ENCODE measurements at regions not wholly inside any gene's neighbourhood (a gene's known extent, or its start where the extent isn't known, plus 50 kb on each side); places are given as distances from the start of the nearest gene placed in this dataset.
A peak's percentile ranks its signal among the peaks of the same experiment; 100 is the strongest.
"Not testable (repeated sequence)": the region's sequence is repeated elsewhere in the genome, so short reads cannot be mapped to it uniquely, and the experiment has no call there.

- not testable (repeated sequence) for H3K36me3 Mint-ChIP-seq, H3K27me3 Mint-ChIP-seq, H3K4me1 Mint-ChIP-seq, H3K9me3 Mint-ChIP-seq, ATAC-seq, H3K27ac Mint-ChIP-seq, H3K4me3 Mint-ChIP-seq
Measured at GRCh38 chr3:20370273-20371063, 184.5 kb upstream of the SGO1 start.

- Mint-ChIP-seq H3K27me3 (no peaks in the 10 kb centered on the region), H3K36me3 (peaks cover 21% of the 10 kb centered on the region), H3K4me1 (no peaks in the 10 kb centered on the region), H3K9me3 (peaks cover 5% of the 10 kb centered on the region), H3K27ac (no peak overlapping the region), H3K4me3 (no peak overlapping the region)
- no peak for ATAC-seq
Measured at GRCh38 chr3:20361000-20361399, 175.0 kb upstream of the SGO1 start.

GRCh38 chr3:20353286-20353685, 167.3 kb upstream of the SGO1 start:
- H3K27me3 Mint-ChIP-seq = no peaks in the 10 kb centered on the region
- H3K36me3 Mint-ChIP-seq = no peaks in the 10 kb centered on the region
- peaks cover 6% of the 10 kb centered on the region for H3K4me1 Mint-ChIP-seq
- H3K9me3 Mint-ChIP-seq = peaks cover 3% of the 10 kb centered on the region
- no peak overlapping the region for H3K4me3 Mint-ChIP-seq
- ATAC-seq = no peak
- H3K27ac Mint-ChIP-seq = no peak overlapping the region

GRCh38 chr3:20352546-20353179, 166.7 kb upstream of the SGO1 start:
- peaks cover 3% of the 10 kb centered on the region for H3K9me3 Mint-ChIP-seq
- H3K27me3 Mint-ChIP-seq = no peaks in the 10 kb centered on the region
- peaks cover 6% of the 10 kb centered on the region for H3K4me1 Mint-ChIP-seq
- H3K27ac Mint-ChIP-seq = no peak overlapping the region
- no peak for ATAC-seq
- no peak overlapping the region for H3K4me3 Mint-ChIP-seq
- H3K36me3 Mint-ChIP-seq = no peaks in the 10 kb centered on the region

- H3K4me3 Mint-ChIP-seq = no peak overlapping the region
Measured at GRCh38 chr3:20350449-20350848, 164.4 kb upstream of the SGO1 start.

GRCh38 chr3:20346916-20347315, 160.9 kb upstream of the SGO1 start:
- Mint-ChIP-seq H3K36me3 (no peaks in the 10 kb centered on the region), H3K27ac (no peak overlapping the region), H3K27me3 (no peaks in the 10 kb centered on the region), H3K4me3 (no peak overlapping the region), H3K9me3 (no peaks in the 10 kb centered on the region), H3K4me1 (no peaks in the 10 kb centered on the region)
- no peak for ATAC-seq

More at GRCh38 chr3:20350449-20350848, 164.4 kb upstream of the SGO1 start:
- ATAC-seq = no peak
- Mint-ChIP-seq H3K27ac (no peak overlapping the region), H3K27me3 (no peaks in the 10 kb centered on the region), H3K4me1 (peaks cover 6% of the 10 kb centered on the region), H3K36me3 (no peaks in the 10 kb centered on the region), H3K9me3 (no peaks in the 10 kb centered on the region)

- no peak overlapping the region for H3K4me3 Mint-ChIP-seq
- H3K4me1 Mint-ChIP-seq = no peaks in the 10 kb centered on the region
- H3K9me3 Mint-ChIP-seq = no peaks in the 10 kb centered on the region
- ATAC-seq = no peak
- no peak overlapping the region for H3K27ac Mint-ChIP-seq
- no peaks in the 10 kb centered on the region for H3K27me3 Mint-ChIP-seq
- H3K36me3 Mint-ChIP-seq = no peaks in the 10 kb centered on the region
Measured at GRCh38 chr3:20346369-20346768, 160.4 kb upstream of the SGO1 start.

- Mint-ChIP-seq H3K27ac (no peak overlapping the region), H3K36me3 (no peaks in the 10 kb centered on the region), H3K9me3 (no peaks in the 10 kb centered on the region), H3K4me1 (no peaks in the 10 kb centered on the region), H3K27me3 (no peaks in the 10 kb centered on the region), H3K4me3 (no peak overlapping the region)
- ATAC-seq = peak; percentile 62
Measured at GRCh38 chr3:20344400-20344959, 158.5 kb upstream of the SGO1 start.

- Mint-ChIP-seq H3K4me1 (no peaks in the 10 kb centered on the region), H3K27me3 (no peaks in the 10 kb centered on the region), H3K4me3 (no peak overlapping the region)
Measured at GRCh38 chr3:20343790-20344189, 157.8 kb upstream of the SGO1 start.

GRCh38 chr3:20340324-20340928, 154.4 kb upstream of the SGO1 start:
- no peaks in the 10 kb centered on the region for H3K9me3 Mint-ChIP-seq
- H3K27me3 Mint-ChIP-seq = no peaks in the 10 kb centered on the region
- ATAC-seq = peak; percentile 56
- no peaks in the 10 kb centered on the region for H3K36me3 Mint-ChIP-seq
- no peaks in the 10 kb centered on the region for H3K4me1 Mint-ChIP-seq
- H3K4me3 Mint-ChIP-seq = no peak overlapping the region
- no peak overlapping the region for H3K27ac Mint-ChIP-seq

More at GRCh38 chr3:20343790-20344189, 157.8 kb upstream of the SGO1 start:
- no peaks in the 10 kb centered on the region for H3K36me3 Mint-ChIP-seq
- no peak overlapping the region for H3K27ac Mint-ChIP-seq
- ATAC-seq = no peak
- H3K9me3 Mint-ChIP-seq = no peaks in the 10 kb centered on the region

- ATAC-seq = no peak
- no peaks in the 10 kb centered on the region for H3K4me1 Mint-ChIP-seq
- no peak overlapping the region for H3K27ac Mint-ChIP-seq
- no peaks in the 10 kb centered on the region for H3K9me3 Mint-ChIP-seq
- no peaks in the 10 kb centered on the region for H3K36me3 Mint-ChIP-seq
- H3K4me3 Mint-ChIP-seq = no peak overlapping the region
- no peaks in the 10 kb centered on the region for H3K27me3 Mint-ChIP-seq
Measured at GRCh38 chr3:20336572-20336971, 150.6 kb upstream of the SGO1 start.

- H3K4me3 Mint-ChIP-seq = no peak overlapping the region
- no peaks in the 10 kb centered on the region for H3K27me3 Mint-ChIP-seq
- H3K9me3 Mint-ChIP-seq = no peaks in the 10 kb centered on the region
Measured at GRCh38 chr3:20334842-20335241, 148.8 kb upstream of the SGO1 start.

GRCh38 chr3:20327889-20328288, 141.9 kb upstream of the SGO1 start:
- H3K4me3 Mint-ChIP-seq = no peak overlapping the region
- no peaks in the 10 kb centered on the region for H3K9me3 Mint-ChIP-seq
- no peak for ATAC-seq
- no peaks in the 10 kb centered on the region for H3K27me3 Mint-ChIP-seq
- H3K4me1 Mint-ChIP-seq = peaks cover 11% of the 10 kb centered on the region
- no peak overlapping the region for H3K27ac Mint-ChIP-seq
- H3K36me3 Mint-ChIP-seq = no peaks in the 10 kb centered on the region

More at GRCh38 chr3:20334842-20335241, 148.8 kb upstream of the SGO1 start:
- Mint-ChIP-seq H3K36me3 (no peaks in the 10 kb centered on the region), H3K4me1 (no peaks in the 10 kb centered on the region), H3K27ac (no peak overlapping the region)
- ATAC-seq = no peak

GRCh38 chr3:20326541-20326940, 140.5 kb upstream of the SGO1 start:
- Mint-ChIP-seq H3K27me3 (no peaks in the 10 kb centered on the region), H3K36me3 (no peaks in the 10 kb centered on the region), H3K4me1 (peaks cover 11% of the 10 kb centered on the region), H3K27ac (no peak overlapping the region), H3K4me3 (no peak overlapping the region), H3K9me3 (no peaks in the 10 kb centered on the region)
- ATAC-seq = no peak

GRCh38 chr3:20325563-20325962, 139.6 kb upstream of the SGO1 start:
- no peaks in the 10 kb centered on the region for H3K27me3 Mint-ChIP-seq
- peaks cover 11% of the 10 kb centered on the region for H3K4me1 Mint-ChIP-seq
- H3K4me3 Mint-ChIP-seq = no peak overlapping the region
- H3K9me3 Mint-ChIP-seq = no peaks in the 10 kb centered on the region
- peak overlapping the region; percentile 16 for H3K27ac Mint-ChIP-seq
- peak; percentile 16 for ATAC-seq
- no peaks in the 10 kb centered on the region for H3K36me3 Mint-ChIP-seq
